Panc1 (cell line): ENCODE measurements at regions not wholly inside any gene's neighbourhood (a gene's known extent, or its start where the extent isn't known, plus 50 kb on each side); places are given as distances from the start of the nearest gene placed in this dataset.

Source experiments
- ATAC-seq: fragments of 200-7000 bp; cut with Tn5 transposase; 2 replicates; pipeline ENCODE4 v1.9.1; 2020; ENCODE audit warnings: mild to moderate bottlenecking, moderate library complexity
- BruUV-seq: library from RNA; stranded (reverse); fragments of 400-500 nt; replicated peaks from 2 replicates; lab custom pipeline; 2021; lab: Mats Ljungman, UMichigan
- CTCF ChIA-PET: fragments of 300-600 bp; sonication (Branson Sonifier 250); formaldehyde crosslinking; loops from one replicate; lab custom pipeline; 2022; ENCODE audit warnings: antibody characterized with exemption; lab: Charles Lee
- POLR2A ChIA-PET: fragments of 300-600 bp; sonication (Branson Sonifier 250); formaldehyde crosslinking; loops from one replicate; lab custom pipeline; 2022; ENCODE audit warnings: antibody characterized with exemption; lab: Charles Lee
- DNase-seq: peaks from one replicate; pipeline ENCODE4 v3.0.0-alpha.2; 2010; ENCODE audit warnings: low read depth, low spot score
- H3K27ac ChIP-seq: 2 replicates; pipeline ENCODE4 v1.5.1; 2011; ENCODE audit warnings: mild to moderate bottlenecking, low read length, inconsistent platforms
- H3K27me3 ChIP-seq: fragments of 200-500 bp; sonication (Bioruptor generic); 2 replicates; pipeline ENCODE4 v1.6.0; 2014; ENCODE audit warnings: low read length, inconsistent platforms; ENCODE audit not compliant: control insufficient read depth, insufficient read depth
- H3K36me3 ChIP-seq: fragments of 200-500 bp; sonication (Bioruptor generic); 2 replicates; pipeline ENCODE4 v1.5.1; 2014; ENCODE audit warnings: inconsistent platforms, mild to moderate bottlenecking, low read length, moderate library complexity; ENCODE audit not compliant: control insufficient read depth, insufficient read depth
- H3K4me1 ChIP-seq: 2 replicates; pipeline ENCODE4 v1.5.1; 2011; ENCODE audit warnings: inconsistent platforms, mild to moderate bottlenecking, low read length, moderate library complexity; ENCODE audit not compliant: control insufficient read depth, insufficient read depth
- H3K4me3 ChIP-seq, 2 experiments: 2 replicates each; pipeline ENCODE4 v1.5.1; 2011 to 2012; ENCODE audit warnings: low read depth in 2 of 2, low read length in 2 of 2, mild to moderate bottlenecking in 2 of 2, inconsistent platforms in 1 of 2, moderate library complexity in 1 of 2
- H3K9me3 ChIP-seq: fragments of 200-500 bp; sonication (Bioruptor generic); 2 replicates; pipeline ENCODE4 v1.5.1; 2014; ENCODE audit warnings: low read depth, mild to moderate bottlenecking, inconsistent platforms, low read length, moderate library complexity; ENCODE audit not compliant: control insufficient read depth, insufficient read depth
- POLR2AphosphoS5 ChIP-seq: IDR thresholded peaks from 2 replicates; pipeline ENCODE4 v1.6.1; 2012; ENCODE audit warnings: mild to moderate bottlenecking, low read depth, low read length, moderate library complexity
- SIN3A ChIP-seq: IDR thresholded peaks from 2 replicates; pipeline ENCODE4 v1.6.1; 2012; ENCODE audit warnings: low read depth, mild to moderate bottlenecking, low read length, moderate library complexity, borderline replicate concordance; ENCODE audit not compliant: insufficient read depth
- TCF7L2 ChIP-seq: IDR thresholded peaks from 2 replicates; pipeline ENCODE4 v1.6.1; 2011; ENCODE audit warnings: mild to moderate bottlenecking, low read depth, low read length, inconsistent platforms
- in situ Hi-C: cut with HindIII; loops from 2 replicates; pipeline ENCODE4 v1.10.0; 2016; ENCODE audit warnings: low sequenced_read_pairs, low pct_unique_long_range_greater_than_20kb
- intact Hi-C: fragments of 100-400 bp; cut with micrococcal nuclease; formaldehyde crosslinking; loops from one replicate; pipeline ENCODE4 v1.10.0; 2022; ENCODE audit not compliant: unreplicated experiment
- TF ChIP-seq, protein P1 (sequence below), 2 experiments: IDR thresholded peaks; 2 replicates each; pipeline ENCODE4 v1.6.1; 2011 to 2012; ENCODE audit warnings: low read depth in 2 of 2, control low read depth in 1 of 2, low read length in 1 of 2, mild to moderate bottlenecking in 1 of 2, moderate library complexity in 1 of 2; ENCODE audit not compliant: insufficient read depth in 1 of 2
- TF ChIP-seq, protein P2 (sequence below): fragments of 450-650 bp; IDR thresholded peaks from 2 replicates; pipeline ENCODE4 v1.5.1; 2017; ENCODE audit warnings: mild to moderate bottlenecking

DNA sequence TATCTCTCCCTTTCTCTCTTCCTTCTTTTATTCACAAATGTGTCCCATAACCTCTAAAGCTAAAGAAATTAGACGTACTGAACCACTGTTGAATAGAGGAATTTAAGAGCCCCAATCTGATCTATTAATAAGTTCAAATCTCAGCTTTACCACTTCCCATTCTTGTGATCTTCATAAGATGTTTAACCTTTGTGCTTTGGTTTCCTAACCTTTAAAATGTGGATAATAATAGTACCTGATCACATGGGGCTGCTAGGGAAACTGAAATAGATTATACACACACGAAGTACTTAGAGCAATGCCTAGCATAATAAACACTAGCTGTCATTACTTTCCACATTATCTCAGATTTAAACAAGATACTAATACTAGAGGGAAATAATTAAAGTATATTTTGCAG, 324.3 kb upstream of the SEMA6A start:
- H3K27me3 ChIP-seq, result no peaks in the 10 kb centered on the region
- POLR2A ChIA-PET, result no interaction called here
- intact Hi-C loops, result no loop called here
- TF ChIP-seq TCF7L2 (no peak), POLR2AphosphoS5 (no peak), SIN3A (no peak)
- TF ChIP-seq, protein P1, sequence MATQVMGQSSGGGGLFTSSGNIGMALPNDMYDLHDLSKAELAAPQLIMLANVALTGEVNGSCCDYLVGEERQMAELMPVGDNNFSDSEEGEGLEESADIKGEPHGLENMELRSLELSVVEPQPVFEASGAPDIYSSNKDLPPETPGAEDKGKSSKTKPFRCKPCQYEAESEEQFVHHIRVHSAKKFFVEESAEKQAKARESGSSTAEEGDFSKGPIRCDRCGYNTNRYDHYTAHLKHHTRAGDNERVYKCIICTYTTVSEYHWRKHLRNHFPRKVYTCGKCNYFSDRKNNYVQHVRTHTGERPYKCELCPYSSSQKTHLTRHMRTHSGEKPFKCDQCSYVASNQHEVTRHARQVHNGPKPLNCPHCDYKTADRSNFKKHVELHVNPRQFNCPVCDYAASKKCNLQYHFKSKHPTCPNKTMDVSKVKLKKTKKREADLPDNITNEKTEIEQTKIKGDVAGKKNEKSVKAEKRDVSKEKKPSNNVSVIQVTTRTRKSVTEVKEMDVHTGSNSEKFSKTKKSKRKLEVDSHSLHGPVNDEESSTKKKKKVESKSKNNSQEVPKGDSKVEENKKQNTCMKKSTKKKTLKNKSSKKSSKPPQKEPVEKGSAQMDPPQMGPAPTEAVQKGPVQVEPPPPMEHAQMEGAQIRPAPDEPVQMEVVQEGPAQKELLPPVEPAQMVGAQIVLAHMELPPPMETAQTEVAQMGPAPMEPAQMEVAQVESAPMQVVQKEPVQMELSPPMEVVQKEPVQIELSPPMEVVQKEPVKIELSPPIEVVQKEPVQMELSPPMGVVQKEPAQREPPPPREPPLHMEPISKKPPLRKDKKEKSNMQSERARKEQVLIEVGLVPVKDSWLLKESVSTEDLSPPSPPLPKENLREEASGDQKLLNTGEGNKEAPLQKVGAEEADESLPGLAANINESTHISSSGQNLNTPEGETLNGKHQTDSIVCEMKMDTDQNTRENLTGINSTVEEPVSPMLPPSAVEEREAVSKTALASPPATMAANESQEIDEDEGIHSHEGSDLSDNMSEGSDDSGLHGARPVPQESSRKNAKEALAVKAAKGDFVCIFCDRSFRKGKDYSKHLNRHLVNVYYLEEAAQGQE (IDR thresholded peaks at IDR 0.05; ENCODE audit: insufficient read depth in 1 of 2, low read depth in 2 of 2, low read length in 1 of 2), result no peak
- TF ChIP-seq, protein P2, sequence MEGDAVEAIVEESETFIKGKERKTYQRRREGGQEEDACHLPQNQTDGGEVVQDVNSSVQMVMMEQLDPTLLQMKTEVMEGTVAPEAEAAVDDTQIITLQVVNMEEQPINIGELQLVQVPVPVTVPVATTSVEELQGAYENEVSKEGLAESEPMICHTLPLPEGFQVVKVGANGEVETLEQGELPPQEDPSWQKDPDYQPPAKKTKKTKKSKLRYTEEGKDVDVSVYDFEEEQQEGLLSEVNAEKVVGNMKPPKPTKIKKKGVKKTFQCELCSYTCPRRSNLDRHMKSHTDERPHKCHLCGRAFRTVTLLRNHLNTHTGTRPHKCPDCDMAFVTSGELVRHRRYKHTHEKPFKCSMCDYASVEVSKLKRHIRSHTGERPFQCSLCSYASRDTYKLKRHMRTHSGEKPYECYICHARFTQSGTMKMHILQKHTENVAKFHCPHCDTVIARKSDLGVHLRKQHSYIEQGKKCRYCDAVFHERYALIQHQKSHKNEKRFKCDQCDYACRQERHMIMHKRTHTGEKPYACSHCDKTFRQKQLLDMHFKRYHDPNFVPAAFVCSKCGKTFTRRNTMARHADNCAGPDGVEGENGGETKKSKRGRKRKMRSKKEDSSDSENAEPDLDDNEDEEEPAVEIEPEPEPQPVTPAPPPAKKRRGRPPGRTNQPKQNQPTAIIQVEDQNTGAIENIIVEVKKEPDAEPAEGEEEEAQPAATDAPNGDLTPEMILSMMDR, result no peak
- CTCF ChIA-PET, result no interaction called here
- H3K27ac ChIP-seq, result no peak overlapping the region
- no peaks in the 10 kb centered on the region for H3K36me3 ChIP-seq
- no TSS peak for BruUV-seq
- ATAC-seq (no peak), DNase-seq (no peak)
- in situ Hi-C loops, result no loop called here
- no peaks in the 10 kb centered on the region for H3K9me3 ChIP-seq
- no peak overlapping the region for H3K4me3 ChIP-seq
- H3K4me1 ChIP-seq, result no peaks in the 10 kb centered on the region

DNA sequence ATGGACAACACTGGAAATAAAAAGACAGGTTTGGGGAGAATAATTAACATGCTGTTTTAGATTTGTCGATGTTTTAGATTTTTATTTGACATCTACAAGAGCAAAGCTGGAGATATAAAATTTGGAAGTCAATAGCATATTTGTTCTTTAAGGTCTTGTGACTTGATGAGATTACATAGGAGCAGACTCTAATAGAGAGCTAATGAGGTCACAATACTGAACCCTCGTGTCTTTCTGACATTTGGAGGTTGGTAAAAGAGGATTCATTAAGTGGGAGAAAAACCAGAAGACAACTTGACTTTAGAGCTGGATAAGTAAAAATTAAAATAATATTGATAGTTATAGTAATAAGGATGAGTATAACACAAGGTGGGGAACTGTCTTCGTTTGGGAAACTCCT, 322.7 kb upstream of the SEMA6A start:
- intact Hi-C loops (no loop called here), in situ Hi-C loops (no loop called here)
- H3K4me1 ChIP-seq, result no peaks in the 10 kb centered on the region
- no peak overlapping the region for H3K27ac ChIP-seq
- ChIA-PET POLR2A (no interaction called here), CTCF (no interaction called here)
- H3K4me3 ChIP-seq, result no peak overlapping the region
- no peaks in the 10 kb centered on the region for H3K9me3 ChIP-seq
- TF ChIP-seq POLR2AphosphoS5 (no peak), TCF7L2 (no peak), SIN3A (no peak)
- TF ChIP-seq, protein P2, result no peak
- TF ChIP-seq, protein P1 (IDR thresholded peaks at IDR 0.05; ENCODE audit: insufficient read depth in 1 of 2, low read depth in 2 of 2, low read length in 1 of 2), result no peak
- H3K36me3 ChIP-seq, result no peaks in the 10 kb centered on the region
- BruUV-seq, result no TSS peak
- no peak for DNase-seq
- H3K27me3 ChIP-seq, result no peaks in the 10 kb centered on the region
- ATAC-seq, result no peak
